ENCODE measurements at regions not wholly inside any gene's neighbourhood (a gene's known extent, or its start where the extent isn't known, plus 50 kb on each side); places are given as distances from the start of the nearest gene placed in this dataset.

DNA sequence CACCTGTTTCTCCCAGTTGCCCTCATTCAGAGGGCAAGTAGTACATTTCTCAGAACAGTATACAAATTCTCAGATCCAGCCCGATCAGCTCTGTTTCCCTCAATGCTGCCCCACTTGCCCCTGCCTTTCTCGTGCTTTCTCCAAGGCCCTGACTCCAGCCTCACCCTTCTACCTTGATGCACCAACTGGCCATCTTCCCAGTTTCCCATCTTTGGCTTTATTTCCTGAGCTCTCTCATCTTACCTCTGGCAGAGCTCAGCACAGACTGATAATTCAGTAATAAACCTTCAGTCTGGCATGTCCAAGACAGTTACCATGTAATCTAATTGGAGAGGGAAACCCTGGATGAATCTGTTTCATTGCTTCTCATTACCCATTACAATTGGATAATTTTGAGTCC is 184.5 kb upstream of the ISX start:
- Histone ChIP-seq H3K9me3 (no peaks in the 10 kb centered on the region), H3K27ac (no peak overlapping the region), H3K4me3 (no peak overlapping the region), H3K27me3 (peaks cover 0 to 1% (median 0%) of the 10 kb centered on the region in 9 donors), H3K4me1 (no peaks in the 10 kb centered on the region), H3K36me3 (no peaks in the 10 kb centered on the region)
- intact Hi-C loops (cut with DNase I) = loop anchor here in 1 of 10 donors (10.0 kb wide), 1 partner anchor 73 kb away; no protein-coding TSS in a partner anchor
- TF ChIP-seq POLR2A (IDR thresholded peaks at IDR 0.05) = no peak
- TF ChIP-seq, protein P1, sequence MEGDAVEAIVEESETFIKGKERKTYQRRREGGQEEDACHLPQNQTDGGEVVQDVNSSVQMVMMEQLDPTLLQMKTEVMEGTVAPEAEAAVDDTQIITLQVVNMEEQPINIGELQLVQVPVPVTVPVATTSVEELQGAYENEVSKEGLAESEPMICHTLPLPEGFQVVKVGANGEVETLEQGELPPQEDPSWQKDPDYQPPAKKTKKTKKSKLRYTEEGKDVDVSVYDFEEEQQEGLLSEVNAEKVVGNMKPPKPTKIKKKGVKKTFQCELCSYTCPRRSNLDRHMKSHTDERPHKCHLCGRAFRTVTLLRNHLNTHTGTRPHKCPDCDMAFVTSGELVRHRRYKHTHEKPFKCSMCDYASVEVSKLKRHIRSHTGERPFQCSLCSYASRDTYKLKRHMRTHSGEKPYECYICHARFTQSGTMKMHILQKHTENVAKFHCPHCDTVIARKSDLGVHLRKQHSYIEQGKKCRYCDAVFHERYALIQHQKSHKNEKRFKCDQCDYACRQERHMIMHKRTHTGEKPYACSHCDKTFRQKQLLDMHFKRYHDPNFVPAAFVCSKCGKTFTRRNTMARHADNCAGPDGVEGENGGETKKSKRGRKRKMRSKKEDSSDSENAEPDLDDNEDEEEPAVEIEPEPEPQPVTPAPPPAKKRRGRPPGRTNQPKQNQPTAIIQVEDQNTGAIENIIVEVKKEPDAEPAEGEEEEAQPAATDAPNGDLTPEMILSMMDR (IDR thresholded peaks at IDR 0.05) = no peak
- 80 to 94% (median 89%) methylated on average over 2 of the region's 2 CpGs for WGBS, 4 donors
- no peak for ATAC-seq
- no peak for DNase-seq

DNA sequence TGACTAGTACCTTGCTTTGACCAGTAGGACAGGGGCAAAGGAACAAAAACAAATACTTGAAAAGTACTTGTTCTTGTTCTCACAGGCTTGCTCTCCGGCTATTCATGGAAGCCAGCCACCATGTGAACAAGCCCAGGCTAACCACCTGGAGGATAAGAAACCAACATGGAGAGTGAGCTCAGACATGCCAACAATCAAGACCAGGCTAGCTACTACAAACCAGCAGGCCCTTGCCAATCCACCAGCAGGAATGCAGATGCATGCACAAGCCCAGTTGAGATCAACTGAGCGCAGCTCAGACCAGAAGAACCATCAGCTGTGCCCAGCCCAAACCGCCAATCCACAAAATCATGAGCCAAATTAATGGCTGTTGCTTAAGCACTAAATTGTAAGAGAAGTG is 180.1 kb upstream of the ISX start:
- ATAC-seq (no peak), DNase-seq (no peak)
- no peaks in the 10 kb centered on the region for H3K27me3 ChIP-seq
- H3K27ac ChIP-seq = no peak overlapping the region
- intact Hi-C loops (cut with DNase I) = loop anchor here in 1 of 10 donors (10.0 kb wide), 1 partner anchor 69 kb away; no protein-coding TSS in a partner anchor
- H3K4me1 ChIP-seq = no peaks in the 10 kb centered on the region
- H3K4me3 ChIP-seq = no peak overlapping the region
- peaks cover 0 to 21% (median 11%) of the 10 kb centered on the region in 12 donors for H3K9me3 ChIP-seq
- WGBS, 4 donors = 69 to 96% (median 84%) methylated on average over 3 of the region's 3 CpGs
- TF ChIP-seq, protein P1 (IDR thresholded peaks at IDR 0.05) = no peak
- TF ChIP-seq POLR2A (IDR thresholded peaks at IDR 0.05) = no peak
- H3K36me3 ChIP-seq = no peaks in the 10 kb centered on the region

DNA sequence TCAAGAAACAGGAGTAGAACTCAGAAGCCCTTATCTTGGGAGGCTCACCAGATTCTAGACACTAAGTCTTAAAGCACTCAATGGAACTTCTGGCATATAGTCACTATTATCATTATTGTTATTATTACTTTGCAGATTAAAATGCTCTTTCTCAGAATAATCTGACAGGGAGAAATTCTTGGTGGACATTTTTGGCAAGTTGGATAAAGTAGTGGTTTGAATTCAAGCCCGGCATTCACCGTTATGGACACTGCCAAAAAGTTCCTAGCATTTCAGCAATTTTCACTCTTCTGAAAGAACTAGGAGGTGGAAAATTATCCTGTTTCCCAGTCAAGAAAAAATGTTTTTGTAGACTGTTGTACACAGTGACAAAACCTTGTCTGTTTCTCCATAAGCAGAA is 179.6 kb upstream of the ISX start:
- WGBS, 4 donors = 48 to 81% (median 79%) methylated on average over 2 of the region's 2 CpGs
- Histone ChIP-seq H3K4me1 (no peaks in the 10 kb centered on the region), H3K4me3 (no peak overlapping the region), H3K36me3 (no peaks in the 10 kb centered on the region), H3K9me3 (peaks cover 0 to 21% (median 11%) of the 10 kb centered on the region in 12 donors), H3K27ac (no peak overlapping the region), H3K27me3 (no peaks in the 10 kb centered on the region)
- ATAC-seq (no peak), DNase-seq (no peak)
- intact Hi-C loops (cut with DNase I) = loop anchor here in 1 of 10 donors (10.0 kb wide), 1 partner anchor 68 kb away; no protein-coding TSS in a partner anchor
- TF ChIP-seq POLR2A (IDR thresholded peaks at IDR 0.05) = no peak
- TF ChIP-seq, protein P1 (IDR thresholded peaks at IDR 0.05) = no peak

DNA sequence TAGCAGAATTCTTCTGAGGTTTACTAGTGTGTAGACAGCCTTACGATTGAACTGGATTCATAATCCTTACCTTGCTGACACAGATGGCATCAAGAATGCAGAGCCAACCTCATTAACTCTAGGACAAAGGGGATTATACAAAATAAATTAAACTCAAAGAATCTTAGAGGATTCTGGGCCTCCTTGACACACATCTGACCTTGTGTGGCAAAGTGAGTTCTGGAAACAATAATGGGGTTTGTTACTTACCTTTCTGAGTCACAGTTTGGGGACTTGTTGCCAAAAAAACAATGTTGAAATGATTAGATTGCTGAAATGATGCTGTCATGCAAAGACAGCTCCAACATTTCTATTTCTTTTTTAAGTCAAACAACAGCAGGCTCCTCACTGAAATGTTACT is 179.1 kb upstream of the ISX start:
- Histone ChIP-seq H3K36me3 (no peaks in the 10 kb centered on the region), H3K27ac (no peak overlapping the region), H3K27me3 (no peaks in the 10 kb centered on the region), H3K4me1 (no peaks in the 10 kb centered on the region), H3K4me3 (no peak overlapping the region), H3K9me3 (peaks cover 0 to 21% (median 11%) of the 10 kb centered on the region in 12 donors)
- intact Hi-C loops (cut with DNase I) = loop anchor here in 1 of 10 donors (10.0 kb wide), 1 partner anchor 68 kb away; no protein-coding TSS in a partner anchor
- 74 to 88% (median 75%) methylated on average over 1 of the region's 1 CpG for WGBS, 4 donors
- DNase-seq (no peak), ATAC-seq (no peak)
- TF ChIP-seq, protein P1 (IDR thresholded peaks at IDR 0.05) = no peak
- no peak for TF ChIP-seq POLR2A (IDR thresholded peaks at IDR 0.05)

All from heart left ventricle (tissue), 16 donors.